ENCODE measurements at regions not wholly inside any gene's neighbourhood (a gene's known extent, or its start where the extent isn't known, plus 50 kb on each side); places are given as distances from the start of the nearest gene placed in this dataset.

DNA sequence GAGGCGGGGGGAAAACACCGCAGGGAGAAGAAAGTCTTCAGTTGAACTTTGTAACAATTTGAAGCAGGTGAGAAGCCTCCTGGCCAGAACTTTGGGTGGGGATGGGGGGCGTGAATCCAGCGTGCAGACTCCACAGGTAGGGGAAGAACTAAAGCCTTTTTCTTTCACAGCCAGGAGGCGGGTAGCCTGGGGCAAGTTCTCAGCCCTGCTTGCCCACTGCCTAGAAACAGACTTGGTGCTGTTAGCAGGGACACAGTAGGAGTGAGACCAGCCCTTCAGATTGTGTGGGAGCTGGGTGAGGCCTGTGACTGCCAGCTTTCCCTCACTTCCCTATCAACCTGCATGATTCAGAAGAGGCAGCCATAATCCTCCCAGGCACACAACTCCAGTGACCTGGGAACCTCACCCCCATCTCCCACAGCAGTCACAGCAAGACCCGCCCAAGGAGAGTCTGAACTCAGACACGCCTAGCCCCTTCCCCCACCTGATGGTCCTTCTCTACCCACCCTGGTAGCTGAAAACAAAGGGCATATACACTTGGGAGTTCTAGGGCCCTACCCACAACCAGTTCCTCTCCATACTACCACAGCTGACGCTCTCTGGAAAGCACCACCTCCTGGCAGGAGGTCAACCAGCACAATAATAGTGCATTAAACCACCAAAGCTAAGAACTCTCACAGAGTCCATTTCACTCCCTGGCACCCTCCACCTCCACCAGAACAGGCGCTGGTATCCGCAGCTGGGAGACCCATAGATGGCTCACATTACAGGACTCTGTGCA is 83.5 kb upstream of the CDC42BPA start:
- Histone ChIP-seq H3K36me3 (no peaks in the 10 kb centered on the region), H3K4me2 (no peak overlapping the region), H3K4me3 (no peak overlapping the region), H3K27me3 (no peaks in the 10 kb centered on the region), H3K9ac (no peak overlapping the region), H3K27ac (no peak overlapping the region), H3K9me3 (replicated peaks in 1 of 11) (peaks cover 10 to 34% (median 20%) of the 10 kb centered on the region in 11 experiments; a peak in 21 of 22 replicates), H4K20me1 (no peaks in the 10 kb centered on the region), H3K4me1 (0 out of 20 replicates have a peak, but pooled peaks cover 0 to 4% (median 0%) of the 10 kb centered on the region in 10 experiments)
- TF ChIP-seq Cebpa-rat (IDR thresholded peaks at IDR 0.05): no peak

DNA sequence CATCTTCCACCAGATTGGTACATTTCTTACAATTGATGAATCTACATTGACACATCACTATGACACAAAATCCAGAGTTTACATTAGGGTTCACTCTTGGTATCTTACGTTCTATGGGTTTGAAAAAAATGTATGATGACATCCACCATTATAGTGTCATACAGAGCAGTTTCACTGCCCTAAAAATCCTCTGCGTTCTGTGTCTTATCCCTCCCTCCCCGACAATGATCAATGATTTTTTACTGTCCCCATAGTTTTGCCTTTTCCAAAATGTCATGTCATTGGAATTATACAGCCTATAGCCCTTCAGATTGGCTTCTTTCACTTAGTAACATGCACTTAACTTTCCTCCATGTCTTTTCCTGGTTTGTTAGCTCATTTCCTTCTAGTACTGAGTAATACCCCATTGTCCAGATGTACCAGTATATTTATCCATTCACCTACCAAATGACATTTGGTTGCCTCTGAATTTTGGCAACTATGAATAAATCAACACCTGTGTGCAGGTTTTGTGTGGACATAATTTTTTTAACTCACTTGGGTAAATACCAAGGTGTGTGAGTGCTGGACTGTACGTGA is 80.9 kb upstream of the CDC42BPA start:
- Histone ChIP-seq H3K27ac (no peak overlapping the region), H3K4me1 (0 out of 20 replicates have a peak, but pooled peaks cover 0 to 4% (median 0%) of the 10 kb centered on the region in 10 experiments), H3K9ac (no peak overlapping the region), H3K4me3 (no peak overlapping the region), H4K20me1 (no peaks in the 10 kb centered on the region), H3K36me3 (no peaks in the 10 kb centered on the region), H3K27me3 (no peaks in the 10 kb centered on the region), H3K9me3 (replicated peaks in 1 of 11) (peaks cover 10 to 26% (median 20%) of the 10 kb centered on the region in 11 experiments; a peak in 21 of 22 replicates), H3K4me2 (no peak overlapping the region)
- no peak for TF ChIP-seq Cebpa-rat (IDR thresholded peaks at IDR 0.05)

DNA sequence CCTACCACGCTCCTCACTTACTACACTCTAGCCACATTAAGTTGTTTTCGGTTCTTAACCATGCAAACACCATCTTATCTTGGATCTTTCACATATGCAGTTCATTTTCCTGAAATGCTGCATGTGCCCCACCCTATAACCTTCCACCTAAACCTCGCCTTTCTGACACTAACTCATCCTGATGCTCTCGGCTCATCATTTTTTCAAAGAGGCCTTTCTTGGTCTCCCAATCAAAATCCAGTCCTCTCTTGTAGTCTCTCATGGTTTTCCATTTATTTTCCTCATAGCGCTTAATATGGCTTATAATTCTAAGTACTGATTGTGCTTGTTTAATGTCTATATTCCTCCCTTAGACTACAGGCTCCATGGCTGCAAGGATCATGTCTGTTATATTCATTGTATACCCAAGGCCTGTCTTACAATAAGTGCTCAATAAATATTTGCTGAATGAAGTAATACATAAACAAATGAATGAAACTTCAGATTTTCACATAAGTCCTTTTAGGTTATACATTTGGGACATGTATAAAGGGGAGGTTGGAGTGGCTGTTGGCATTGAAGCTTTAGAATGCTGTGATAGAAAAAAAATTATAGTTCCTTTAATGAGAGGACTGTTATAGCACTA is 79.2 kb upstream of the CDC42BPA start:
- H3K36me3 ChIP-seq: no peaks in the 10 kb centered on the region
- H3K4me2 ChIP-seq: no peak overlapping the region
- peaks cover 10 to 21% (median 15%) of the 10 kb centered on the region in 11 experiments; a peak in 21 of 22 replicates for H3K9me3 ChIP-seq (replicated peaks in 1 of 11)
- no peak overlapping the region for H3K27ac ChIP-seq
- H3K4me3 ChIP-seq: no peak overlapping the region
- H3K9ac ChIP-seq: no peak overlapping the region
- H3K27me3 ChIP-seq: no peaks in the 10 kb centered on the region
- TF ChIP-seq Cebpa-rat (IDR thresholded peaks at IDR 0.05): no peak
- H4K20me1 ChIP-seq: no peaks in the 10 kb centered on the region
- 0 out of 20 replicates have a peak, but pooled peaks cover 0 to 4% (median 0%) of the 10 kb centered on the region in 10 experiments for H3K4me1 ChIP-seq

DNA sequence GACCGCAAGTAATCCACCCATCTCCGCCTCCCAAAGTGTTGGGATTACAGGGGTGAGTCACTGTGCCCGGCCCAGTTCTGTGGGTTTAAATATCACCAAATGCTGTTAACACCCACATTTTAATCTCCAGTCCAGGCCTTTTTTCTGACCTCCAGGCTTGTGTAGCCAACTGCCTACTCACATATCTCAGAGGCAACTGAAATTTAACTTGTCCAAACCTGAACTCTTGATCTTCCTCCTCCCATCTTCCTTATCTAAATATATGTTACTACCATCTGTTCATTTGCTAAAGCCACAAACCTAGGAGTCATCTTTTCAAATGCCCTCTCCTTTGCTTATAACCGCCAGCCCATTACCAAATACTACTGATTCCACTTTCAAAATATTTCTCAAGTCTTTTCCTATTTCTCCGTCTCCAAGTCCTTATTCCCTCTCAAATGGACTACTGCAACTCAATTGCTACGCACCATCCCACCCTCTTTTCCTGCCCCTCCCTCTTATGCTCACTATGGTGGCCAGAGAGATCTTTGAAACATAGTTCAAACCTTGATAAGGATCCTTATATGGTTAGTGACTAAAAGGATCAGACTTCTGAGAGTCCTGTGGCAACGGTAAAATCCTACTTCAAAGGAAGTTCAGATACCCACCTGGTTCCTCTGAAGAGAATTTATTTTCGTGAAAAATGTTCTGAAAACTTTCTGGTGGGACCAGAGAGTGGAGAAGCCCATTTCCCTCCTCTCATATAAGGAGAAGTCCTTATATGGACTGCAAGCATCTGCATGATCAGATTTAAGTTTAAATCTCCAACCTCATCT is 78.5 kb upstream of the CDC42BPA start:
- Histone ChIP-seq H3K36me3 (no peaks in the 10 kb centered on the region), H3K27me3 (no peaks in the 10 kb centered on the region), H3K9ac (no peak overlapping the region), H3K27ac (no peak overlapping the region), H3K4me2 (no peak overlapping the region), H3K4me1 (0 out of 20 replicates have a peak, but pooled peaks cover 0 to 1% (median 0%) of the 10 kb centered on the region in 10 experiments), H3K4me3 (no peak overlapping the region), H4K20me1 (no peaks in the 10 kb centered on the region), H3K9me3 (replicated peaks in 1 of 11) (peaks cover 7 to 15% (median 8%) of the 10 kb centered on the region in 11 experiments; a peak in 20 of 22 replicates)
- TF ChIP-seq Cebpa-rat (IDR thresholded peaks at IDR 0.05): no peak

DNA sequence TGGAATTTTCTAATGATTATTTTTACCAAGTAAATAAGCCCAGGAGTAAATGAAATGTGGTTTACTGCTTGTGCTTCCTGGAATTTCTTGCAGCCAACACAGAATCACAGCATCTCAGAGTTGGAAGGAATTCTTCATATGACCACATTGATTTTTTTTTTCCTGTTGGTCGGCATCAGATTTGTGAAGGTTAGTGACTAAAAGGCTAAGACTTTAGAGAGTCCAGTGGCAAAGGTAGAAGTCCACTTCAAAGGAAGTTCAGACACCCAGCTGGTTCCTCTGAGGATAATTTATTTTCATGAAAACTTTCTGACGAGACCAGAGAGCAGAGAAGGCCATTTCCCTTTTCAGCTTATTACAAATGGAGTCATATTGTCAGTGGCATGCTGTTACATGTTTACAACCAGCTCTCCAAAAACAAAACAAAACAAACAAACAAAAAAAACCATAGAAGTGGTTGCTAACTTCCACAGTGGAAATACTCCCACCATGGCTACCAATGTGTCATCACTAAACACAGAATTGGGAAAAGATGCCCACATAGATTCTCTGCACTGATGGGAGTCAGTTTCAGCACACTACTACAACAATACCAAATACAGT is 77.2 kb upstream of the CDC42BPA start:
- Histone ChIP-seq H4K20me1 (no peaks in the 10 kb centered on the region), H3K27ac (no peak overlapping the region), H3K36me3 (no peaks in the 10 kb centered on the region), H3K4me2 (no peak overlapping the region), H3K4me1 (no peaks in the 10 kb centered on the region), H3K4me3 (no peak overlapping the region), H3K27me3 (no peaks in the 10 kb centered on the region), H3K9ac (no peak overlapping the region), H3K9me3 (replicated peaks in 1 of 11) (peaks cover 0 to 3% (median 0%) of the 10 kb centered on the region in 11 experiments; a peak in 5 of 22 replicates)
- no peak for TF ChIP-seq Cebpa-rat (IDR thresholded peaks at IDR 0.05)

DNA sequence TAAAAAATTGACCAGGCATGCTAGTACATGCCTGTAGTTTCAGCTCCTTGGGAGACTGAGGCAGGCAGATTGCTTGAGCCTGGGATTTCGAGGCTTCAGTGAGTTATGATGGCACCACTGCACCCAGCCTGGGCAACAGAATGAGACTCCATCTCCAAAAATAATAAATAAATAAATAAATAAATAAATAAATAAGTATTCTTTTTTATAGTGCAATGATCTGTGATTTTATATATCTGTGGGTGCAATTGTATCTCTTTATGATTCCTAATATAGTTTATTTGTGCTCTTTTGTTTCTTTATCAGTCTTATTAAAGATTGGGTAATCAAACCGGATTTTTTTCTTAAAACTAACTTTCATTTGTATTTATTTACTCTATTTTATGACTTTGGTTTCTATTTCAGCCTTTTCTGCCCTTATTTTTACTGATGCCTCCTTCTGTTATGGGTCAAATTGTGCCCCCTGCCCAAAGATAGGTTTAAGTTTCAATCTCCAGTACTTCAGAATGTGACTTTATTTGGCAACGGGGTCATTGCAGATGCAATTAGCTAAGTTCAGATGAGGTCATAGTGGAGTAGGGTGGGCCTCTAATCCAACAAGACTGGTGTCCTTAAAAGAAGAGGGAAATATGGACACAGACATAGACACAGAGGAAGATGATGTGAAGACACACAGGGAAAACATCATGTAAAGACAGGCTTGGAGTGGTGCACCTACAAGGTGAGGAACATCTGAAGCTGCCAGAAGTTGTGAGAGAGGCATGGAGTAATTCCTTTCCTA is 74.9 kb upstream of the CDC42BPA start:
- H3K27me3 ChIP-seq: no peaks in the 10 kb centered on the region
- no peak overlapping the region for H3K4me2 ChIP-seq
- H3K9ac ChIP-seq: no peak overlapping the region
- H3K4me3 ChIP-seq: no peak overlapping the region
- no peaks in the 10 kb centered on the region for H3K36me3 ChIP-seq
- no peaks in the 10 kb centered on the region for H3K4me1 ChIP-seq
- no peak for TF ChIP-seq Cebpa-rat (IDR thresholded peaks at IDR 0.05)
- no peak overlapping the region for H3K27ac ChIP-seq
- H3K9me3 ChIP-seq (replicated peaks in 1 of 11): no peaks in the 10 kb centered on the region
- no peaks in the 10 kb centered on the region for H4K20me1 ChIP-seq

DNA sequence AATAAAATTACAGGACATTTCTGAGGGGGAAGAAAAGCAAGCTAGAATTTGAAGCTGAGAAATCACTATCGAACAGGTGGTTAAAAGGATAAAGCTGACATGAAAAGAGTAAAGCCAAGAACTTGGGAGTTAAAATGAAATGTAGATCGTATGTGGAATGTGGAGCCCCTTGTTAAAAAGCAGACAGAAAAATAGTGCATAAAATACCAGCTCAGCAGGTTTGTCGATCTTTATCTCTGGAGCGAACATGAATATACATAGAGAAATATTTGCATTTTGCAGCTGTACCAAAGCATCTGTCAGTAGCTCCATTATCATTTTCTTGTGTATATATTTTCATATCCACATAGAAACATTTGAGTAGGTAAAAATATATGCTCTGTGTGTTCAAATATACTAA is 73.6 kb upstream of the CDC42BPA start:
- TF ChIP-seq Cebpa-rat (IDR thresholded peaks at IDR 0.05): no peak
- no peak overlapping the region for H3K4me3 ChIP-seq
- H4K20me1 ChIP-seq: no peaks in the 10 kb centered on the region
- H3K9ac ChIP-seq: no peak overlapping the region
- H3K4me1 ChIP-seq: no peaks in the 10 kb centered on the region
- H3K27ac ChIP-seq: no peak overlapping the region
- no peak overlapping the region for H3K4me2 ChIP-seq
- H3K9me3 ChIP-seq (replicated peaks in 1 of 11): no peaks in the 10 kb centered on the region
- H3K27me3 ChIP-seq: no peaks in the 10 kb centered on the region
- H3K36me3 ChIP-seq: no peaks in the 10 kb centered on the region

DNA sequence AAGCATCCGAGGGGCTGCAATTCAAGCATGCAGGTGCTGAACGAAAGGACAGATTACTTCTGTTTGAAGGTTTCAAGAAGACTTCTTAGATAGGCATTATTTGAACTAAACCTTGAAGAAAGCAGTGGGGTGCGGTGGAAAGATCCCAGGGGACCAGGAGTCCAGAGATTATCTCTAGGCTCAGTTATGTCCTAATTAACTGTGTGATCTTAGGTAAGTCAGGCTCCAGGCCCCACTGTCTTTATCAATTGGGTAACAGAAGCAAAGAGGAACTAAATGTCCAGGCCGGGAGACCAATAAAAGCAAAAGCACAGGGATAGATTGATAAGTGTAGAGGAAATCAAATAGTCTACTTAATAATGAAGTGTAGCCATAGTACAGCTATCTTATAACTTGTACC is 72.9 kb upstream of the CDC42BPA start:
- H3K4me2 ChIP-seq: no peak overlapping the region
- no peaks in the 10 kb centered on the region for H3K27me3 ChIP-seq
- H3K9me3 ChIP-seq (replicated peaks in 1 of 11): no peaks in the 10 kb centered on the region
- no peaks in the 10 kb centered on the region for H4K20me1 ChIP-seq
- H3K9ac ChIP-seq: no peak overlapping the region
- no peak overlapping the region for H3K4me3 ChIP-seq
- no peaks in the 10 kb centered on the region for H3K4me1 ChIP-seq
- TF ChIP-seq Cebpa-rat (IDR thresholded peaks at IDR 0.05): no peak
- no peaks in the 10 kb centered on the region for H3K36me3 ChIP-seq
- no peak overlapping the region for H3K27ac ChIP-seq

Measured in BLaER1 treated with 17β-estradiol and CSF1 and Interleukin-3, amounts not matched to agents 10 nM and 100 nM (cell line).